IMR-90 (cell line): ENCODE measurements at regions not wholly inside any gene's neighbourhood (a gene's known extent, or its start where the extent isn't known, plus 50 kb on each side); places are given as distances from the start of the nearest gene placed in this dataset.
A peak's percentile ranks its signal among the peaks of the same experiment; 100 is the strongest.

Experiments used
- ATAC-seq: fragments of 200-7000 bp; cut with Tn5 transposase; 2 replicates; pipeline ENCODE4 v1.9.1; 2020; ENCODE audit warnings: low read depth, mild to moderate bottlenecking, moderate library complexity
- BruUV-seq: library from RNA; stranded (reverse); fragments of 400-500 nt; replicated peaks from 2 replicates; lab custom pipeline; 2021; lab: Mats Ljungman, UMichigan
- CTCF ChIA-PET: fragments of 300-600 bp; formaldehyde crosslinking; extraction: SDS; loops from one replicate; lab custom pipeline; 2021; ENCODE audit warnings: antibody characterized with exemption; lab: Yijun Ruan, JAX
- POLR2A ChIA-PET: fragments of 300-600 bp; sonication (Branson Sonifier 250); formaldehyde crosslinking; loops from one replicate; lab custom pipeline; 2022; ENCODE audit warnings: antibody characterized with exemption; ENCODE audit not compliant: unreplicated experiment; lab: Charles Lee
- DNase-seq: peaks from one replicate; pipeline ENCODE4 v3.0.0; 2013
- H2AFZ ChIP-seq: replicated peaks from 2 replicates; pipeline ENCODE3; 2013; ENCODE audit warnings: low read length, mild to moderate bottlenecking; ENCODE audit not compliant: poor library complexity
- H2AK5ac ChIP-seq: 2 replicates; pipeline ENCODE4 v1.6.1; 2013; ENCODE audit warnings: low read depth, low read length, inconsistent platforms
- H2AK9ac ChIP-seq: replicated peaks from 2 replicates; pipeline ENCODE3; 2013; ENCODE audit warnings: mild to moderate bottlenecking, low read depth, low read length, moderate library complexity; ENCODE audit not compliant: poor library complexity
- H2BK120ac ChIP-seq: 2 replicates; pipeline ENCODE4 v1.6.1; 2013; ENCODE audit warnings: low read depth, low read length, inconsistent platforms
- H2BK15ac ChIP-seq: 3 replicates; pipeline ENCODE4 v1.6.1; 2013; ENCODE audit warnings: low read depth, low read length, inconsistent platforms
- H2BK20ac ChIP-seq: 2 replicates; pipeline ENCODE4 v1.6.1; 2013; ENCODE audit warnings: low read depth, mild to moderate bottlenecking, inconsistent platforms, low read length, moderate library complexity
- H2BK5ac ChIP-seq: 2 replicates; pipeline ENCODE4 v1.6.1; 2013; ENCODE audit warnings: mild to moderate bottlenecking, low read depth, low read length, inconsistent platforms; ENCODE audit not compliant: poor library complexity, severe bottlenecking
- H3K14ac ChIP-seq: replicated peaks from 2 replicates; pipeline ENCODE4 v1.6.1; 2013; ENCODE audit warnings: low read depth, low read length, inconsistent platforms
- H3K18ac ChIP-seq: 2 replicates; pipeline ENCODE4 v1.6.1; 2013; ENCODE audit warnings: low read depth, low read length, control low read depth
- H3K23ac ChIP-seq: 2 replicates; pipeline ENCODE4 v1.6.1; 2013; ENCODE audit warnings: low read depth, low read length, inconsistent platforms
- H3K27ac ChIP-seq: 2 replicates; pipeline ENCODE4 v1.5.1; 2013; ENCODE audit warnings: mild to moderate bottlenecking, control low read depth, low read length; ENCODE audit not compliant: insufficient read depth
- H3K27me3 ChIP-seq: 2 replicates; pipeline ENCODE4 v1.6.1; 2013; ENCODE audit warnings: low read length; ENCODE audit not compliant: control insufficient read depth, insufficient read depth
- H3K36me3 ChIP-seq: 2 replicates; pipeline ENCODE4 v1.6.1; 2013; ENCODE audit warnings: low read length, mixed read lengths; ENCODE audit not compliant: control insufficient read depth, insufficient read depth
- H3K4ac ChIP-seq: 2 replicates; pipeline ENCODE4 v1.6.1; 2013; ENCODE audit warnings: low read depth, low read length, inconsistent platforms
- H3K4me1 ChIP-seq: 2 replicates; pipeline ENCODE4 v1.6.1; 2013; ENCODE audit warnings: low read length, mixed read lengths; ENCODE audit not compliant: control insufficient read depth, insufficient read depth
- H3K4me2 ChIP-seq: 2 replicates; pipeline ENCODE4 v1.6.1; 2013; ENCODE audit warnings: low read depth, mild to moderate bottlenecking, control low read depth, low read length, moderate library complexity
- H3K4me3 ChIP-seq: 2 replicates; pipeline ENCODE4 v1.5.1; 2013; ENCODE audit warnings: low read depth, mild to moderate bottlenecking, control low read depth, low read length, moderate library complexity; ENCODE audit not compliant: insufficient read depth
- H3K56ac ChIP-seq: 2 replicates; pipeline ENCODE4 v1.6.1; 2013; ENCODE audit warnings: low read length, inconsistent platforms; ENCODE audit not compliant: insufficient read depth; ENCODE audit errors: extremely low read depth
- H3K79me1 ChIP-seq, 2 experiments: 2 replicates each; pipeline ENCODE4 v1.6.1; 2013; ENCODE audit warnings: low read length in 2 of 2, inconsistent platforms in 1 of 2, low read depth in 1 of 2
- H3K9ac ChIP-seq: 2 replicates; pipeline ENCODE4 v1.6.1; 2013; ENCODE audit warnings: low read depth, low read length, control low read depth
- H3K9me1 ChIP-seq: 2 replicates; pipeline ENCODE4 v1.6.1; 2013; ENCODE audit warnings: low read length, inconsistent platforms; ENCODE audit not compliant: insufficient read depth
- H3K9me3 ChIP-seq: 2 replicates; pipeline ENCODE4 v1.6.1; 2013; ENCODE audit warnings: low read length; ENCODE audit not compliant: control insufficient read depth, insufficient read depth
- H4K20me1 ChIP-seq: 2 replicates; pipeline ENCODE4 v1.6.1; 2013; ENCODE audit warnings: low read length, inconsistent platforms; ENCODE audit not compliant: insufficient read depth
- H4K5ac ChIP-seq: 2 replicates; pipeline ENCODE4 v1.6.1; 2013; ENCODE audit warnings: mild to moderate bottlenecking, low read depth, low read length, control low read depth
- H4K8ac ChIP-seq, 2 experiments: 2 replicates each; pipeline ENCODE4 v1.6.1; 2013; ENCODE audit warnings: low read depth in 2 of 2, low read length in 2 of 2, control low read depth in 1 of 2, inconsistent platforms in 1 of 2
- H4K91ac ChIP-seq: 2 replicates; pipeline ENCODE4 v1.6.1; 2013; ENCODE audit warnings: low read depth, low read length, inconsistent platforms; ENCODE audit not compliant: insufficient read depth
- MAFK ChIP-seq: IDR thresholded peaks from 2 replicates; pipeline ENCODE4 v1.6.1; 2012; ENCODE audit warnings: low read depth, low read length, improper control_type of control experiment
- NFE2L2 ChIP-seq: fragments of 150-350 bp; IDR thresholded peaks from 2 replicates; pipeline ENCODE4 v1.6.1; 2016; ENCODE audit warnings: low read depth, mild to moderate bottlenecking, low read length
- WGBS, 2 experiments: methylation state at CpG; one replicate each; pipeline versions ENCODE4 v1.1.5 to v1.1.7; 2013; ENCODE audit warnings: missing lambda C conversion rate in 2 of 2; ENCODE audit not compliant: insufficient read length in 1 of 2; ENCODE audit errors: extremely low coverage in 2 of 2; 5-methylcytosine and 5-hydroxymethylcytosine counted together
- dilution Hi-C: fragments of 300-500 bp; cut with HindIII; formaldehyde crosslinking; loops from one replicate; pipeline ENCODE4 v1.14.3; 2018; ENCODE audit warnings: low sequenced_read_pairs; ENCODE audit not compliant: unreplicated experiment
- in situ Hi-C: fragments of 300-500 bp; cut with MboI; formaldehyde crosslinking; loops from 3 replicates; pipeline ENCODE4 v1.14.3; 2019; ENCODE audit warnings: low sequenced_read_pairs, inconsistent platforms, mixed read lengths
- intact Hi-C: fragments of 100-400 bp; cut with micrococcal nuclease; formaldehyde crosslinking; loops from 2 replicates; pipeline ENCODE4 v1.10.0; 2022

- H3K18ac ChIP-seq: no peak overlapping the region
- no peaks in the 10 kb centered on the region for H3K9me3 ChIP-seq
- no peak overlapping the region for H2AFZ ChIP-seq
- H3K4ac ChIP-seq: no peak overlapping the region
- H3K36me3 ChIP-seq: no peaks in the 10 kb centered on the region
- ChIA-PET POLR2A (no interaction called here), CTCF (no interaction called here)
- H2AK5ac ChIP-seq: no peak overlapping the region
- H4K20me1 ChIP-seq: no peaks in the 10 kb centered on the region
- H4K8ac ChIP-seq: no peak overlapping the region
- no peak overlapping the region for H3K4me2 ChIP-seq
- no peak overlapping the region for H3K56ac ChIP-seq
- no peak overlapping the region for H2BK20ac ChIP-seq
- BruUV-seq: no TSS peak
- TF ChIP-seq MAFK (peak; percentile 64), NFE2L2 (no peak)
- no peak overlapping the region for H3K9ac ChIP-seq
- no peak overlapping the region for H4K5ac ChIP-seq
- DNase-seq (no peak), ATAC-seq (no peak)
- H3K27me3 ChIP-seq: no peaks in the 10 kb centered on the region
- in situ Hi-C loops: no loop called here
- H3K23ac ChIP-seq: no peak overlapping the region
- no peak overlapping the region for H3K4me3 ChIP-seq
- intact Hi-C loops: no loop called here
- no peak overlapping the region for H2BK15ac ChIP-seq
- no peak overlapping the region for H2BK120ac ChIP-seq
- H3K27ac ChIP-seq: no peak overlapping the region
- no peaks in the 10 kb centered on the region for H3K79me1 ChIP-seq
- no peak overlapping the region for H4K91ac ChIP-seq
- H3K14ac ChIP-seq: no peak overlapping the region
- H2AK9ac ChIP-seq: no peak overlapping the region
- no peaks in the 10 kb centered on the region for H3K4me1 ChIP-seq
- dilution Hi-C loops: no loop called here
- H3K9me1 ChIP-seq: no peaks in the 10 kb centered on the region
- WGBS, 2 experiments: no CpG with 5 or more reads among the region's 3 CpGs
- H2BK5ac ChIP-seq: no peak overlapping the region
These were observed 357.7 kb downstream of the UQCRFS1 start for GRCh38 chr19:28855216-28855615.
